ENCODE measurements at regions not wholly inside any gene's neighbourhood (a gene's known extent, or its start where the extent isn't known, plus 50 kb on each side); places are given as distances from the start of the nearest gene placed in this dataset.

- TF ChIP-seq CTCF (conservative IDR thresholded peaks at IDR 0.05; ENCODE audit: low read depth, low read length): no peak
- H3K4me3 ChIP-seq (ENCODE audit: low read depth, low read length): no peak overlapping the region
- DNase-seq (ENCODE audit: low read depth): no peak
These were observed 77.2 kb downstream of the CD164 start for GRCh38 chr6:109305028-109305427.

DNA sequence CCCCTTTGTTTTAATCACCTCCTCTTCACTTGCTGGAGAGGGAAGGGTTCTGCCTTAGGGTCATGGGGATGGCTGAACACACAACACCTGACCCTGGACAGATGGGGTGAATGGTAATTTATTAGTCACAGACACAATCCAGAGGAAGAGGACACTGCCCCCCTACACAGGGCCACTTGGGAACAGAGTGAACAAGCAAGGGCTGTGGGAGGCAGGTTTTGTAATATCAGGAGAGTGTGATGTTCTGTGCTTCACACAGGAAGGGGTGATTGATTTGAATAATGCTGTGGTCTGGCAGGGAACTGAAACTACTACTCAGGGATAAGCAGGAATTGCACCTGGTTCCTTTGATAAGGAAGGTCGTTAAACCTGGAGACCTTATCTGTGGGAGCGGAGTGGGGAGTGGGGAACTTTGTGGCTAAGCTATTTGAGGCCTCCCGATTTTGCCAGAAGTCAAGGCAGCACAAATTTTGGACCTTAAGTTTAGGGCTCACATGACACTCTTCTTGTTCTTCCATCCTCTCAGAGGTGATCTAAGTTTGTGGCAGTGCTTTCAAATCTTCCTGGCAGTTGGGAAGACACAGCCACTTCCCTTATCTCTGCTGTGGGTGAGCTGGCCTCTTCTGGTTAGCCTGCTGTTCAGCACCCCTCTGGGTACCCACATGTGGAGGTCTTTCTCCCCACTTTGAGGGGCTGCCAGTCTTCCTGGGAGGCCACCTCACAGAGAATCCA, 77.8 kb downstream of the CD164 start:
- no peak overlapping the region for H3K4me3 ChIP-seq (ENCODE audit: low read depth, low read length)
- DNase-seq (ENCODE audit: low read depth): peak; percentile 35
- no peak for TF ChIP-seq CTCF (conservative IDR thresholded peaks at IDR 0.05; ENCODE audit: low read depth, low read length)

- no peak overlapping the region for H3K4me3 ChIP-seq (ENCODE audit: low read depth, low read length)
- TF ChIP-seq CTCF (conservative IDR thresholded peaks at IDR 0.05; ENCODE audit: low read depth, low read length): no peak
- DNase-seq (ENCODE audit: low read depth): no peak
These were observed 78.5 kb downstream of the CD164 start for GRCh38 chr6:109303640-109304283.

GRCh38 chr6:109303164-109303563, 79.1 kb downstream of the CD164 start:
- no peak for TF ChIP-seq CTCF (conservative IDR thresholded peaks at IDR 0.05; ENCODE audit: low read depth, low read length)
- no peak overlapping the region for H3K4me3 ChIP-seq (ENCODE audit: low read depth, low read length)
- no peak for DNase-seq (ENCODE audit: low read depth)

GRCh38 chr6:109302176-109302575, 80.1 kb downstream of the CD164 start:
- DNase-seq (ENCODE audit: low read depth): no peak
- no peak for TF ChIP-seq CTCF (conservative IDR thresholded peaks at IDR 0.05; ENCODE audit: low read depth, low read length)
- no peak overlapping the region for H3K4me3 ChIP-seq (ENCODE audit: low read depth, low read length)

GRCh38 chr6:109301418-109301817, 80.8 kb downstream of the CD164 start:
- H3K4me3 ChIP-seq (ENCODE audit: low read depth, low read length): no peak overlapping the region
- TF ChIP-seq CTCF (conservative IDR thresholded peaks at IDR 0.05; ENCODE audit: low read depth, low read length): no peak
- no peak for DNase-seq (ENCODE audit: low read depth)

DNA sequence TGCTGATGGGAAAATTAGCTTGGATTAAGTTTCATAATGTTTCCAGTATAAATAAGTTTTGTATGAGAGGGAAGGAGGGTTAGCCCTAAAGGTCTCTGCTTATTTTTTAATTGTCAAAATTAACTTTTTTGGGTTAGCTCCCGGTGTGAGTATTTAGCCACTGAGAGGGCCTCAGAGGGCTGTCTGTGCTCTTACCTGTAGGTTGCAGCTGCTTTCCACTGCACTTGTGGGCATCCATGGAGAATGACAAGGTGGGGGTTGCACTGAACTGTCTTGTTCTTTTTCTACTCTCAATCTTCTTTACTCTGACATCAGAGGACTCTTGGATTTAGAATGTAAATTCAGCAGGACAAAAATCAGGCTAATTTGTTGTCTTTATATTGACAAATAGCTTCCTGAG, 81.4 kb downstream of the CD164 start:
- no peak for TF ChIP-seq CTCF (conservative IDR thresholded peaks at IDR 0.05; ENCODE audit: low read depth, low read length)
- no peak overlapping the region for H3K4me3 ChIP-seq (ENCODE audit: low read depth, low read length)
- DNase-seq (ENCODE audit: low read depth): no peak

Measured in epithelial cell of proximal tubule (primary cell).